ENCODE measurements at regions not wholly inside any gene's neighbourhood (a gene's known extent, or its start where the extent isn't known, plus 50 kb on each side); places are given as distances from the start of the nearest gene placed in this dataset.
"Not testable (repeated sequence)": the region's sequence is repeated elsewhere in the genome, so short reads cannot be mapped to it uniquely, and the experiment has no call there.

GRCh38 chr14:42499137-42499536, 892.5 kb downstream of the LRFN5 start:
- TF ChIP-seq, protein P1, sequence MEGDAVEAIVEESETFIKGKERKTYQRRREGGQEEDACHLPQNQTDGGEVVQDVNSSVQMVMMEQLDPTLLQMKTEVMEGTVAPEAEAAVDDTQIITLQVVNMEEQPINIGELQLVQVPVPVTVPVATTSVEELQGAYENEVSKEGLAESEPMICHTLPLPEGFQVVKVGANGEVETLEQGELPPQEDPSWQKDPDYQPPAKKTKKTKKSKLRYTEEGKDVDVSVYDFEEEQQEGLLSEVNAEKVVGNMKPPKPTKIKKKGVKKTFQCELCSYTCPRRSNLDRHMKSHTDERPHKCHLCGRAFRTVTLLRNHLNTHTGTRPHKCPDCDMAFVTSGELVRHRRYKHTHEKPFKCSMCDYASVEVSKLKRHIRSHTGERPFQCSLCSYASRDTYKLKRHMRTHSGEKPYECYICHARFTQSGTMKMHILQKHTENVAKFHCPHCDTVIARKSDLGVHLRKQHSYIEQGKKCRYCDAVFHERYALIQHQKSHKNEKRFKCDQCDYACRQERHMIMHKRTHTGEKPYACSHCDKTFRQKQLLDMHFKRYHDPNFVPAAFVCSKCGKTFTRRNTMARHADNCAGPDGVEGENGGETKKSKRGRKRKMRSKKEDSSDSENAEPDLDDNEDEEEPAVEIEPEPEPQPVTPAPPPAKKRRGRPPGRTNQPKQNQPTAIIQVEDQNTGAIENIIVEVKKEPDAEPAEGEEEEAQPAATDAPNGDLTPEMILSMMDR (IDR thresholded peaks at IDR 0.05; ENCODE audit: extremely low read depth, missing control alignments) = no peak
- DNase-seq (ENCODE audit: low spot score) = no peak

DNA sequence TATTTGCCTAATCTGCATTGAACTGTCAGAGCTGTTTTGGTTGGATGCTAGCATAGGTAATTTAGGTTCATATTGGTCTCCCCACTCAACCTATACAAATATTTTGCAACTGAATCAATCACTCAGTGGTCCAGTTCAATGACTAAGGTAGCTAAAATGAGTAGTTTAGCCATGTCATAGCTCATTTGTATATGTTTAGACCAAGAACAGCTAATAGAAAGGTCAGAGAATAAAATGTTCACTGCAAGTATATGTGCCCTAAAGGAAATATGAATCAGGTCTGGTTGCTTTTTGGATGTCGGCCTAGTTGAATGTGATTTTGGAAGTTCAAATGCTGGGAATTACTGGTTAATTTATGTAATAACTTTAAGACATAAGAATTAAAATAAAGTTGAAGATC, 883.9 kb downstream of the LRFN5 start:
- DNase-seq (ENCODE audit: low spot score) = no peak
- TF ChIP-seq, protein P1 (IDR thresholded peaks at IDR 0.05; ENCODE audit: extremely low read depth, missing control alignments) = no peak

GRCh38 chr14:42488965-42489364, 882.3 kb downstream of the LRFN5 start:
- TF ChIP-seq, protein P1 (IDR thresholded peaks at IDR 0.05; ENCODE audit: extremely low read depth, missing control alignments) = no peak
- DNase-seq (ENCODE audit: low spot score) = no peak

DNA sequence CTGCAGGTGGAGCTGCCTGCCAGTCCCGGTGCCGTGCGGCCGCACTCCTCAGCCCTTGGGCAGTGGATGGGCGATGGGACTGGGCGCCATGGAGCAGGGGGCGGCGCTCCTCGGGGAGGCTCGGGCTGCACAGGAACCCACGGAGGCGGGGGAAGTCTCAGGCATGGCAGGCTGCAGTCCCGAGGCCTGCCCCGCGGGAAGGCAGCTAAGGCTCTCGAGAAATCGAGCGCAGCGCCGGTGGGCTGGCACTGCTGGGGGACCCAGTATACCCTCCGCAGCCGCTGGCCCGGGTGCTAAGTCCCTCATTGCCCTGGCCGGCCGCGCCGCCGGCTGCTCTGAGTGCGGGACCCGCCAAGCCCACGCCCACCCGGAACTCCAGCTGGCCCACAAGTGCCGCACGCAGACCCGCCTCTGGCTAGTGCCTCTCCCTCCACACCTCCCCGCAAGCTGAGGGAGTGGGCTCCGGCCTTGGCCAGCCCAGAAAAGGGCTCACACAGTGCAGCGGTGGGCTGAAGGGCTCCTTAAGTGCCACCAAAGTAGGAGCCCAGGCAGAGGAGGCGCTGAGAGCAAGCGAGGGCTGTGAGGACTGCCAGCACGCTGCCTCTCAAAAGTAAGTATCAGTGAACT, 875.8 kb downstream of the LRFN5 start:
- DNase-seq (ENCODE audit: low spot score) = not testable (repeated sequence)

DNA sequence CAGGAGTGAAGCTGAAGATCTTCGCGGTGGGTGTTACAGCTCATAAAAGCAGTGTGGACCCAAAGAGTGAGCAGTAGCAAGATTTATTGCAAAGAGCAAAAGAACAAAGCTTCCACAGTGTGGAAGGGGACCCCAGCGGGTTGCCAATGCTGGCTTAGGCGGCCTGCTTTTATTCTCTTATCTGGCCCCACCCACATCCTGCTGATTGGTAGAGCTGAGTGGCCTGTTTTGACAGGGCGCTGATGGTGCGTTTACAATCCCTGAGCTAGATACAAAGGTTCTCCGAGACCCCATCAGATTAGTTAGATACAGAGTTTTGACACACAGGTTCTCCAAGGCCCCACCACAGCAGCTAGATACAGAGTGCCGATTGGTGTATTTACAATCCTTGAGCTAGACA, 875.0 kb downstream of the LRFN5 start:
- DNase-seq (ENCODE audit: low spot score) = not testable (repeated sequence)

DNA sequence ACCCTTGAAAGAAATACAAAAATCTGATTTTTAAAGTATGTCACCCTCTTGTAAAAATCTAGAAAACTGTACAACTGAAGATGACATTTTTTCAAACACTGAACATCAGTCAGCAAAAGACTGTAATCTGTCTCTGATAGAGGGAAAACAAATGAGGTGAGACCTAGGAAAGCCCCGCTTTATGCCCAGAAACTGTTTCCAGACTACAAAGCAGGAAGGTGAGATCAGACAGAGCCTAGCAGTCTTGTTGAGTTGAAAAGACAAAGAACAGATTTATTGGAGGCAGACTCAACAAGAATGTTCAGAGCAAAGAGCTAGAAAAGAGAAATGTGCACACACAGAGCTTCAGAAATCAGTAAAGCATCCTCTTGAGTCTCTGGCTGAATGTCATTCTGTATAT, 873.6 kb downstream of the LRFN5 start:
- TF ChIP-seq, protein P1 (IDR thresholded peaks at IDR 0.05; ENCODE audit: extremely low read depth, missing control alignments) = no peak
- DNase-seq (ENCODE audit: low spot score) = no peak

DNA sequence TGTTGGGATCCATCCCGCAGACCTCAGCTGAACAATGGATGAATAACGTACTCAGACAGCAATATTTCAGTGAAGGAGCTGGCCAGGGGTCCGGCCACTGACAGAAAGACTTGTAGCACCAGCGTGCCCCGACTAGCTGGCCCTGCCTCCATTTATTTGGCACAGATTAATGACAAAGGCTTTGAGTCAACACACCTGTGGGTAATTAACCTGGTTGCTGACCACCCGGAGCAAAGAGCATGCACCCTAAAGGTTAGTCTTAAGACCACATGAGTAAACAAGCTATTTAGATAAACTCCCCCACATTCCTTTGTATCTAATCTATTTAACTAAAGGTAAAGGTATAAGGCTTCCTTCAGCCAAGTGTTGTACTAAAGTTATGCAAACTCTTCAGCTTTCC, 868.6 kb downstream of the LRFN5 start:
- TF ChIP-seq, protein P1 (IDR thresholded peaks at IDR 0.05; ENCODE audit: extremely low read depth, missing control alignments) = no peak
- no peak for DNase-seq (ENCODE audit: low spot score)

GRCh38 chr14:42470427-42470719, 863.7 kb downstream of the LRFN5 start:
- TF ChIP-seq, protein P1 (IDR thresholded peaks at IDR 0.05; ENCODE audit: extremely low read depth, missing control alignments) = no peak
- DNase-seq (ENCODE audit: low spot score) = no peak

Measured in GM20000 (cell line).